ENCODE measurements at regions not wholly inside any gene's neighbourhood (a gene's known extent, or its start where the extent isn't known, plus 50 kb on each side); places are given as distances from the start of the nearest gene placed in this dataset.

DNA sequence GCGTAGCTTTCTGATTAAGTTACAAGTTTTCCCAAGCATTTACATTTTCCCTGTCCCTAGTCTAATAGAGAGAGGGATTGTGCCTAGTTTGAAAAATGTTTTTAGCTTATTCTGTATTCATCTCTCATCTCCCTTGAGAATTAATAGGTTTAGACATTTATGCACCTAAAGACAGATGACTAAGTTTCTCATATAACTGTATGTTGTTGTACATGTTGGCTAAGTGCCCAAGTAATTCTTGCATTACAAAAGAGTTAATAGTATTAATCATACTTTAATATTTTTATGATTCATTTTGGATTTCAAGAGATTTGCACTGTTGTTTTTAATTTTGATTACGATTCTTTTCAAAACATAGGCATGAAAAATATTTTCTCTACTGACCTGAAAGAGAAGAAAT lies 109.0 kb upstream of the TBL1XR1 start:
- TF ChIP-seq POLR2AphosphoS5 (IDR thresholded peaks at IDR 0.05; ENCODE audit: borderline replicate concordance, low read depth, low read length) = no peak
- no peak for TF ChIP-seq EZH2 (IDR thresholded peaks at IDR 0.05)
- TF ChIP-seq FOXP2 (optimal IDR thresholded peaks at IDR 0.05; ENCODE audit: control extremely low read depth, extremely low read length, insufficient read depth) = no peak

Data from SK-N-MC (cell line).